Smooth muscle cell (in vitro differentiated cells): ENCODE measurements at regions not wholly inside any gene's neighbourhood (a gene's known extent, or its start where the extent isn't known, plus 50 kb on each side); places are given as distances from the start of the nearest gene placed in this dataset.

Experiments used
- DNase-seq: peaks from one replicate; lab custom pipeline; 2025; ENCODE audit not compliant: unreplicated experiment; lab: John Stamatoyannopoulos, UW
- H2AFZ ChIP-seq: fragments of 200-600 bp; sonication (generic); 2 replicates; pipeline ENCODE4 v1.6.0; 2016; ENCODE audit warnings: antibody characterized with exemption, low read depth, mild to moderate bottlenecking
- H3F3A ChIP-seq: fragments of 200-600 bp; sonication (generic); 2 replicates; pipeline ENCODE4 v1.6.0; 2017; ENCODE audit warnings: antibody characterized with exemption, low read depth
- H3K27ac ChIP-seq: fragments of 200-600 bp; sonication (generic); 2 replicates; pipeline ENCODE4 v1.5.1; 2016; ENCODE audit warnings: low read depth, mild to moderate bottlenecking
- H3K27me3 ChIP-seq: fragments of 200-600 bp; sonication (generic); 2 replicates; pipeline ENCODE4 v1.6.1; 2016; ENCODE audit warnings: low read depth, mild to moderate bottlenecking
- H3K36me3 ChIP-seq: fragments of 200-600 bp; sonication (generic); 2 replicates; pipeline ENCODE4 v1.5.1; 2016; ENCODE audit warnings: low read depth
- H3K4me1 ChIP-seq: fragments of 200-600 bp; sonication (generic); 2 replicates; pipeline ENCODE4 v1.5.1; 2016; ENCODE audit warnings: low read depth
- H3K4me2 ChIP-seq: fragments of 200-600 bp; sonication (generic); 2 replicates; pipeline ENCODE4 v1.6.0; 2016; ENCODE audit warnings: mild to moderate bottlenecking
- H3K4me3 ChIP-seq: fragments of 200-600 bp; sonication (generic); 2 replicates; pipeline ENCODE4 v1.5.1; 2016; ENCODE audit warnings: mild to moderate bottlenecking
- H3K79me2 ChIP-seq: fragments of 200-600 bp; sonication (generic); 2 replicates; pipeline ENCODE4 v1.6.0; 2016; ENCODE audit warnings: low read depth, mild to moderate bottlenecking
- H3K9ac ChIP-seq: fragments of 200-600 bp; sonication (generic); 2 replicates; pipeline ENCODE4 v1.6.0; 2016; ENCODE audit warnings: low read depth
- H3K9me3 ChIP-seq: fragments of 200-600 bp; sonication (generic); replicated peaks from 2 replicates; pipeline ENCODE4 v1.5.1; 2016; ENCODE audit warnings: low read depth
- H4K20me1 ChIP-seq: fragments of 200-600 bp; sonication (generic); 2 replicates; pipeline ENCODE4 v1.6.0; 2016; ENCODE audit warnings: low read depth
- CTCF ChIP-seq: fragments of 200-600 bp; sonication (generic); IDR thresholded peaks from 2 replicates; pipeline ENCODE4 v1.5.1; 2017; ENCODE audit warnings: borderline replicate concordance, mild to moderate bottlenecking, antibody characterized with exemption; ENCODE audit not compliant: insufficient read depth, poor library complexity, severe bottlenecking
- WGBS: methylation state at CpG from one replicate; pipeline ENCODE4 v1.1.7; 2016; ENCODE audit warnings: low lambda C conversion rate; 5-methylcytosine and 5-hydroxymethylcytosine counted together

- H3K79me2 ChIP-seq: no peaks in the 10 kb centered on the region
- 69% methylated on average over 3 of the region's 3 CpGs for WGBS
- no peak for DNase-seq
- H3K36me3 ChIP-seq: no peaks in the 10 kb centered on the region
- no peaks in the 10 kb centered on the region for H3K9me3 ChIP-seq
- H3K4me3 ChIP-seq: no peak overlapping the region
- H3K9ac ChIP-seq: no peak overlapping the region
- no peaks in the 10 kb centered on the region for H3K27me3 ChIP-seq
- H3F3A ChIP-seq: no peaks in the 10 kb centered on the region
- no peaks in the 10 kb centered on the region for H3K4me1 ChIP-seq
- H3K4me2 ChIP-seq: no peak overlapping the region
- no peak overlapping the region for H3K27ac ChIP-seq
- H4K20me1 ChIP-seq: no peaks in the 10 kb centered on the region
- H2AFZ ChIP-seq: no peak overlapping the region
- TF ChIP-seq CTCF: no peak
Observed at GRCh38 chr3:80533553-80533952, 765.8 kb upstream of the ROBO1 start.

- Histone ChIP-seq H3K79me2 (no peaks in the 10 kb centered on the region), H4K20me1 (no peaks in the 10 kb centered on the region), H3K4me2 (no peak overlapping the region), H3K27me3 (no peaks in the 10 kb centered on the region), H3K27ac (no peak overlapping the region), H3F3A (no peaks in the 10 kb centered on the region), H3K9ac (no peak overlapping the region), H3K36me3 (no peaks in the 10 kb centered on the region), H2AFZ (peak overlapping the region; percentile 6), H3K4me1 (no peaks in the 10 kb centered on the region), H3K4me3 (no peak overlapping the region), H3K9me3 (no peaks in the 10 kb centered on the region)
- WGBS: 63% methylated on average over 4 of the region's 4 CpGs
- TF ChIP-seq CTCF: peak; percentile 31
- no peak for DNase-seq
Observed at GRCh38 chr3:80526153-80526552, 758.4 kb upstream of the ROBO1 start.

GRCh38 chr3:80521081-80521480 lies 753.3 kb upstream of the ROBO1 start:
- TF ChIP-seq CTCF: no peak
- Histone ChIP-seq H3K4me1 (no peaks in the 10 kb centered on the region), H3K4me2 (no peak overlapping the region), H3K9ac (no peak overlapping the region), H3K27me3 (no peaks in the 10 kb centered on the region), H3K9me3 (no peaks in the 10 kb centered on the region), H2AFZ (no peak overlapping the region), H3F3A (no peaks in the 10 kb centered on the region), H4K20me1 (no peaks in the 10 kb centered on the region), H3K36me3 (no peaks in the 10 kb centered on the region), H3K27ac (no peak overlapping the region), H3K4me3 (no peak overlapping the region), H3K79me2 (no peaks in the 10 kb centered on the region)
- DNase-seq: no peak

- no peaks in the 10 kb centered on the region for H3K27me3 ChIP-seq
- no peaks in the 10 kb centered on the region for H3K79me2 ChIP-seq
- H3K9ac ChIP-seq: no peak overlapping the region
- 85% methylated on average over 5 of the region's 5 CpGs for WGBS
- no peaks in the 10 kb centered on the region for H3K36me3 ChIP-seq
- DNase-seq: no peak
- H2AFZ ChIP-seq: no peak overlapping the region
- no peak overlapping the region for H3K4me3 ChIP-seq
- no peaks in the 10 kb centered on the region for H4K20me1 ChIP-seq
- H3K4me1 ChIP-seq: no peaks in the 10 kb centered on the region
- no peak overlapping the region for H3K4me2 ChIP-seq
- H3K27ac ChIP-seq: no peak overlapping the region
- H3F3A ChIP-seq: no peaks in the 10 kb centered on the region
- TF ChIP-seq CTCF: no peak
- H3K9me3 ChIP-seq: no peaks in the 10 kb centered on the region
Observed at GRCh38 chr3:80519436-80519835, 751.6 kb upstream of the ROBO1 start.
